ENCODE measurements at regions not wholly inside any gene's neighbourhood (a gene's known extent, or its start where the extent isn't known, plus 50 kb on each side); places are given as distances from the start of the nearest gene placed in this dataset.

DNA sequence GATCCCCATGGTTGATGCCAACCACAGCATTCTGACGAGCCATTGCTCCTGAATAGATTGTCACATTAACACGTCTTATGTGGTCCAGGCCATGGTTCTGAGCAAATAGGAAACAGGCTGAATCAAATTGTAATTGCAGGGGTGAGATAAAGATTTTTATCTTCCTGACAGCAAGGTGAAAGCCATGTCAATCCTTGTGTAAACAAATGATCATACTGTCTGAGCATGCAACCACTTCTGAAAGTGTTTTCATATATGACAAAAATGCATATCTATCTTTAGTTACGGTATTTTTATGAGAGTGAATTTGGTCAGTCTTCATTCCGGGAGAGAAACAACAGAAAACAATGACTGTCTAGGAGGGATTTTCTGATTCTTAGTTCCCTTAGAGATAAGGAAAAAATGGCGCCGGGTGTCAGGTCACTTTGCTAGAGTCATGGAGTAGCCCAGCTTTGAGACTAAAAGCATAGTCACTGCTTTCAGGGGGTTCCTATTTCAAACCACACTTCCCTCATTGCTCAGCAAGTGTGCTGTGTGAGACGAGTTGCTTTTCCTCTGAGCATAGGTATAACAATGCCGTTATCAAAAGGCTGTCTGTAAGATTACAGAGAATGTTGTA, 958.9 kb downstream of the DCDC2C start:
- DNase-seq, result no peak
- no peak overlapping the region for H3K4me3 ChIP-seq (ENCODE audit: low read depth, low read length)
- H3K36me3 ChIP-seq, result no peaks in the 10 kb centered on the region
- no peaks in the 10 kb centered on the region for H3K27me3 ChIP-seq (ENCODE audit: insufficient read depth, low read depth, severe bottlenecking)
- TF ChIP-seq, protein P1, sequence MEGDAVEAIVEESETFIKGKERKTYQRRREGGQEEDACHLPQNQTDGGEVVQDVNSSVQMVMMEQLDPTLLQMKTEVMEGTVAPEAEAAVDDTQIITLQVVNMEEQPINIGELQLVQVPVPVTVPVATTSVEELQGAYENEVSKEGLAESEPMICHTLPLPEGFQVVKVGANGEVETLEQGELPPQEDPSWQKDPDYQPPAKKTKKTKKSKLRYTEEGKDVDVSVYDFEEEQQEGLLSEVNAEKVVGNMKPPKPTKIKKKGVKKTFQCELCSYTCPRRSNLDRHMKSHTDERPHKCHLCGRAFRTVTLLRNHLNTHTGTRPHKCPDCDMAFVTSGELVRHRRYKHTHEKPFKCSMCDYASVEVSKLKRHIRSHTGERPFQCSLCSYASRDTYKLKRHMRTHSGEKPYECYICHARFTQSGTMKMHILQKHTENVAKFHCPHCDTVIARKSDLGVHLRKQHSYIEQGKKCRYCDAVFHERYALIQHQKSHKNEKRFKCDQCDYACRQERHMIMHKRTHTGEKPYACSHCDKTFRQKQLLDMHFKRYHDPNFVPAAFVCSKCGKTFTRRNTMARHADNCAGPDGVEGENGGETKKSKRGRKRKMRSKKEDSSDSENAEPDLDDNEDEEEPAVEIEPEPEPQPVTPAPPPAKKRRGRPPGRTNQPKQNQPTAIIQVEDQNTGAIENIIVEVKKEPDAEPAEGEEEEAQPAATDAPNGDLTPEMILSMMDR (IDR thresholded peaks at IDR 0.05; ENCODE audit: low read depth, low read length), result no peak
- no peak overlapping the region for H3K27ac ChIP-seq
- no peaks in the 10 kb centered on the region for H3K9me3 ChIP-seq (ENCODE audit: severe bottlenecking)

DNA sequence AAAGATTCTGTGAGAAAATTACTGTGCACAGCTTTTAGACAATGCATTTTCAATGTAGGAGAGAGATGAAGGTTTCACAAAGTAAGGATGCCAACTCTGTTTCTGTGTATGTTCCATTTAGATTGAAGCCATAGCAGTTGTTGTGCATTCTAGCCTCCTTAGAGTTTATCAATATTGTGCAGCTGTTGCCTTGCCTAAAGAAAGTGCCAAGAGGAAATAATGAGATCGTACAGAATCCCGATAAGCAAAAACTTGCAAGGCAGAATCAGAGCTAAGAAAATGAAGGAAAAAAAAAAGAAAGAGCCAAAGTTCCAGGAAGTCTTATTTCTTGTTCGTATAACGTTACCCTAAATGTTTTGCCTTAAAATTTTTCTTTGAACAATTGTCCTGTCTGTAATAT, 965.0 kb downstream of the DCDC2C start:
- Histone ChIP-seq H3K27me3 (ENCODE audit: insufficient read depth, low read depth, severe bottlenecking) (no peaks in the 10 kb centered on the region), H3K4me3 (ENCODE audit: low read depth, low read length) (no peak overlapping the region), H3K36me3 (no peaks in the 10 kb centered on the region), H3K9me3 (ENCODE audit: severe bottlenecking) (no peaks in the 10 kb centered on the region), H3K27ac (no peak overlapping the region)
- TF ChIP-seq, protein P1 (IDR thresholded peaks at IDR 0.05; ENCODE audit: low read depth, low read length), result no peak
- DNase-seq, result no peak

DNA sequence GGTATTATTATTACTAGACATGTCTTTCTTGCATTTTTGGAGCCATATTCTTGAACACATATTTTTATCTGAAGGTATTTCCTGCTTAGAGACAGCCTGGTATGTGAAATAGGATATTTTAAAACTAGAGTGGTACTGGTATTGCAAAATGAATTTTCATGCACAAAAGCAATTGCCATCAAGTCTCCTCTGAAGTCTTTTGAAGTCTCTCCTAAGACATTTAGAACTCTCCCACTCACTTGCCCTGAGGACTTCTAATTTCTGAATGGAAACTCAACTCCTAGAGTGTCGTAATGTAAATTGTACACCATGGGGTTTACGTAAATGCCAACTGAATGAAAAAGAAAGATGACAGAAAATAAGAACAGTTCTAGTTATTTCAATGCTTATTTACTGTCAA, 967.0 kb downstream of the DCDC2C start:
- TF ChIP-seq, protein P1 (IDR thresholded peaks at IDR 0.05; ENCODE audit: low read depth, low read length), result no peak
- H3K27me3 ChIP-seq (ENCODE audit: insufficient read depth, low read depth, severe bottlenecking), result no peaks in the 10 kb centered on the region
- H3K36me3 ChIP-seq, result no peaks in the 10 kb centered on the region
- no peak overlapping the region for H3K4me3 ChIP-seq (ENCODE audit: low read depth, low read length)
- H3K27ac ChIP-seq, result no peak overlapping the region
- no peaks in the 10 kb centered on the region for H3K9me3 ChIP-seq (ENCODE audit: severe bottlenecking)
- DNase-seq, result no peak

DNA sequence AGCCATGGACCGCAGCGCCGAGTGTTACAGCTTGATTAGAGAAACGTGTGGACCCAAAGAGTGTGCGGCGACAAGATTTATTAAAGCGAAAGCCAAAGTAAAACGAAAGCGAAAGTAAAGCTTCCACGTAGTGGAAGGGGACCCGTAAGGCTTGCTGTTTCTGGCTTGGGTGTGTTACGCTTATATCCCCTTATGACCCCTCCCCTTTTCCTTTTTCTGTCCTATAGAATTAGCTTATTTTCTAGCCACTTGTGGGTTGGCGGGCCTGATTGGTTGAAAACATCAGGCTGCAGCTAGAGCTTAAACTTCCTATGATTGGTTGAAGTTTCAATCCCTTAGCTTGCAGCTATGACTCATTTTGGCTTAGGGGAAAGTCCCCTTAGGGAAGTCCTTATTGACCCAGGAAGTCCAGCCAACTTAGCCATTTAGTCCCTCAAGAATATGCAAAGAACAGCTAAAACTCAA, 969.7 kb downstream of the DCDC2C start:
- TF ChIP-seq, protein P1 (IDR thresholded peaks at IDR 0.05; ENCODE audit: low read depth, low read length), result no peak
- Histone ChIP-seq H3K27me3 (ENCODE audit: insufficient read depth, low read depth, severe bottlenecking) (no peaks in the 10 kb centered on the region), H3K27ac (no peak overlapping the region), H3K36me3 (no peaks in the 10 kb centered on the region), H3K4me3 (ENCODE audit: low read depth, low read length) (no peak overlapping the region), H3K9me3 (ENCODE audit: severe bottlenecking) (no peaks in the 10 kb centered on the region)
- no peak for DNase-seq

DNA sequence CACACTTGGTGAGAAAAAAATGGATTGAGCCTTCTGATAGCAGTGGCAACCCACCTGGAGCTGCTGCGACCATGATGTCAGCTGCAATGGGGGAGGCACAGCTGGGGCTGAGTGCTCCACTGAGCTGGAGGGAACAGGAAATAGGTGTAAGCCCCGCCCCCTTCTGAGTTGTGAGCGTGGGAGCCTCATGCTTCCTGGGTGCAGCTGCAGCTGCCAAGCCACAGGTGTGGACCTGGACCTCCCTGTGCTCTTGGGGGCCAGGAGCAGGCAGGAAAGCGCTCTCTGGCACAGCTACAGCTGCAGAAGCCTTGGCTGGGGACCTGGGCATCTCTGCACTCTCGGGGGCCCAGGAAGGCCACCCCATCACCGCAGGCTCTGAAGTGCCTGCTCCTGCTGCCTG, 970.6 kb downstream of the DCDC2C start:
- no peak for DNase-seq
- Histone ChIP-seq H3K4me3 (ENCODE audit: low read depth, low read length) (no peak overlapping the region), H3K9me3 (ENCODE audit: severe bottlenecking) (no peaks in the 10 kb centered on the region), H3K27ac (no peak overlapping the region), H3K36me3 (no peaks in the 10 kb centered on the region), H3K27me3 (ENCODE audit: insufficient read depth, low read depth, severe bottlenecking) (no peaks in the 10 kb centered on the region)
- TF ChIP-seq, protein P1 (IDR thresholded peaks at IDR 0.05; ENCODE audit: low read depth, low read length), result no peak

DNA sequence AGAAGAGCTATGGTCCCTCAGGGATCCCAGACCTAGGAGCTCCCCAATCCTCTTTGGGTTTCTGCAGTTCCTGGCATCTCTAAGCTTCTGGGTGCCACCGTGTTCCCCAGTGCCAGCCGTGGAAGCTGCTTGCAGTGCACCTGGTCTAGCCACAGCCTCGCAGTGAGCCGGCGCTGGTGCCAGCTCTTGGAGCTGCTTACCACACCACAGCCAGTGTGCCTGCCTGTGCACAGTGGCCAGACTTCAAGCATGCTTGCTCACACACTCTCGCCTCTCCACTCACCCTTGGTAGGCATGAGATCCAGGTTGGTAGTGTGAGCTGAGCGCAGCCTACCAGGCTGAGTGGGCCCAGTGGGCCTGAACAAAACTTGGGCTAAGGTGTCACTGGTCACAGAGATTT, 971.9 kb downstream of the DCDC2C start:
- no peak overlapping the region for H3K27ac ChIP-seq
- H3K9me3 ChIP-seq (ENCODE audit: severe bottlenecking), result no peaks in the 10 kb centered on the region
- H3K36me3 ChIP-seq, result no peaks in the 10 kb centered on the region
- no peaks in the 10 kb centered on the region for H3K27me3 ChIP-seq (ENCODE audit: insufficient read depth, low read depth, severe bottlenecking)
- no peak overlapping the region for H3K4me3 ChIP-seq (ENCODE audit: low read depth, low read length)
- DNase-seq, result no peak
- TF ChIP-seq, protein P1 (IDR thresholded peaks at IDR 0.05; ENCODE audit: low read depth, low read length), result no peak

Data from WERI-Rb-1 (cell line).